ENCODE measurements at regions not wholly inside any gene's neighbourhood (a gene's known extent, or its start where the extent isn't known, plus 50 kb on each side); places are given as distances from the start of the nearest gene placed in this dataset.

GRCh38 chr3:40827942-40828688 lies 303.4 kb downstream of the ZNF621 start (continued):
- TF ChIP-seq ZFP91 (CRISPR knock-in tag; IDR thresholded peaks at IDR 0.05): no peak

- no peaks in the 10 kb centered on the region for H3K9me3 ChIP-seq (replicated peaks; ENCODE audit: control insufficient read depth, insufficient read depth, low read depth, low read length)
- DNase-seq (ENCODE audit: extremely low read depth in 1 of 4, low spot score in 3 of 4) (no peak), ATAC-seq (no peak), FAIRE-seq (no peak)
- no peak for TF ChIP-seq RBM25 (IDR thresholded peaks at IDR 0.05; ENCODE audit: low read depth, low read length, severe bottlenecking)
- no peak for TF ChIP-seq ZNF224 (CRISPR knock-in tag; IDR thresholded peaks at IDR 0.05)
- no peak for TF ChIP-seq GATAD2B (IDR thresholded peaks at IDR 0.05; ENCODE audit: borderline replicate concordance)
- H3K4me2 ChIP-seq (ENCODE audit: insufficient read depth, low read length): no peak overlapping the region
- H3K9ac ChIP-seq (ENCODE audit: insufficient read depth in 1 of 2, low read depth in 2 of 2, low read length in 2 of 2): no peak overlapping the region
- H4K20me1 ChIP-seq (replicated peaks; ENCODE audit: control insufficient read depth, insufficient read depth, low read length): no peaks in the 10 kb centered on the region
- H3K79me2 ChIP-seq (ENCODE audit: control insufficient read depth, insufficient read depth, low read length): no peaks in the 10 kb centered on the region
- H3K4me3 ChIP-seq: no peak overlapping the region
- H3K36me3 ChIP-seq (ENCODE audit: control insufficient read depth, insufficient read depth, low read length): no peaks in the 10 kb centered on the region
- ChIA-PET POLR2A (interaction anchor here (0.7 kb wide), 1 partner anchor 11 kb away, joined by 4 read pairs; no protein-coding TSS in a partner anchor), CTCF (ENCODE audit: low intra/inter-chr PET ratio) (no interaction called here)
- no peak overlapping the region for H3K27ac ChIP-seq (ENCODE audit: extremely low read depth, low read depth, low read length)
- intact Hi-C loops (cut with micrococcal nuclease): no loop called here
- in situ Hi-C loops (cut with MboI): no loop called here
- BruUV-seq (replicated peaks): no TSS peak
- no peak overlapping the region for H2AFZ ChIP-seq (ENCODE audit: low read depth, low read length)
- 0% methylated on average over 3 of the region's 3 CpGs for WGBS (ENCODE audit: insufficient coverage, low coverage, missing lambda C conversion rate)
- H3K9me1 ChIP-seq (ENCODE audit: control insufficient read depth, insufficient read depth, low read length): no peaks in the 10 kb centered on the region
- no peaks in the 10 kb centered on the region for H3K27me3 ChIP-seq (ENCODE audit: control insufficient read depth in 2 of 2, insufficient read depth in 2 of 2, low read length in 2 of 2)
- no peaks in the 10 kb centered on the region for H3K4me1 ChIP-seq (replicated peaks in 1 of 2; ENCODE audit: control insufficient read depth in 2 of 2, insufficient read depth in 2 of 2, low read length in 2 of 2)
Measured at GRCh38 chr3:40828741-40829415, 304.1 kb downstream of the ZNF621 start.
